K562 (cell line): ENCODE measurements at regions not wholly inside any gene's neighbourhood (a gene's known extent, or its start where the extent isn't known, plus 50 kb on each side); places are given as distances from the start of the nearest gene placed in this dataset.

Source experiments
- ATAC-seq: fragments of 200-7000 bp; cut with Tn5 transposase; 3 replicates; pipeline ENCODE4 v1.9.1; 2020; ENCODE audit warnings: moderate library complexity
- BruUV-seq: library from RNA; stranded (reverse); fragments of 400-500 nt; replicated peaks from 2 replicates; lab custom pipeline; 2021; lab: Mats Ljungman, UMichigan
- CTCF ChIA-PET: fragments of 300-600 bp; formaldehyde crosslinking; extraction: SDS; loops from one replicate; lab custom pipeline; 2021; ENCODE audit warnings: low intra/inter-chr PET ratio; lab: Yijun Ruan, JAX
- POLR2A ChIA-PET: fragments of 300-600, 350-650 bp; sonication (Branson Sonifier 250); formaldehyde crosslinking; extraction: SDS; loops from one replicate; lab custom pipeline; 2021; ENCODE audit warnings: antibody characterized with exemption, inconsistent platforms; lab: Yijun Ruan, JAX
- DNase-seq, 4 experiments: peaks; one replicate each; pipeline versions ENCODE4 v3.0.0 to v3.0.0-alpha.2; 2011 to 2018; ENCODE audit warnings: low spot score in 3 of 4, mixed read lengths in 3 of 4; ENCODE audit errors: extremely low read depth in 1 of 4
- FAIRE-seq: peaks from 2 replicates; lab custom pipeline; 2011; peaks lifted over from hg19 to GRCh38; lab: Jason Lieb, UNC
- H2AFZ ChIP-seq: 2 replicates; pipeline ENCODE4 v1.6.0; 2011; ENCODE audit warnings: low read depth, low read length, control low read depth, inconsistent platforms
- H3K27ac ChIP-seq: fragments of 200-600 bp; 3 replicates; pipeline ENCODE4 v1.8.0; 2011; ENCODE audit warnings: low read depth, mild to moderate bottlenecking, control low read depth, inconsistent platforms, low read length, moderate library complexity, mixed read lengths; ENCODE audit errors: extremely low read depth
- H3K27me3 ChIP-seq, 2 experiments: fragments of 300-600 bp in 1 of 2; 2 replicates in 1 of 2; 3 replicates in 1 of 2; pipeline versions ENCODE4 v1.6.0 to v1.8.0; 2011; ENCODE audit warnings: inconsistent platforms in 2 of 2, low read length in 2 of 2, mild to moderate bottlenecking in 1 of 2, mixed read lengths in 1 of 2, moderate library complexity in 1 of 2; ENCODE audit not compliant: control insufficient read depth in 2 of 2, insufficient read depth in 2 of 2
- H3K36me3 ChIP-seq: fragments of 300-600 bp; 3 replicates; pipeline ENCODE4 v1.8.0; 2011; ENCODE audit warnings: mild to moderate bottlenecking, low read length, inconsistent platforms; ENCODE audit not compliant: control insufficient read depth, insufficient read depth
- H3K4me1 ChIP-seq, 2 experiments: fragments of 200-600 bp in 1 of 2; replicated peaks in 1 of 2; 2 replicates in 1 of 2; 3 replicates in 1 of 2; pipeline versions ENCODE4 v1.5.1 to v1.8.0; 2011; ENCODE audit warnings: inconsistent platforms in 2 of 2, low read length in 2 of 2, mild to moderate bottlenecking in 1 of 2, mixed read lengths in 1 of 2, moderate library complexity in 1 of 2; ENCODE audit not compliant: control insufficient read depth in 2 of 2, insufficient read depth in 2 of 2
- H3K4me2 ChIP-seq: 2 replicates; pipeline ENCODE4 v1.6.1; 2011; ENCODE audit warnings: low read length, control low read depth, inconsistent platforms, mixed read lengths; ENCODE audit not compliant: insufficient read depth
- H3K4me3 ChIP-seq: fragments of 200-600 bp; sonication (generic), shearing (Covaris generic); 2 replicates; pipeline ENCODE4 v1.5.1; 2016; ENCODE audit warnings: control low read depth, inconsistent platforms
- H3K79me2 ChIP-seq: fragments of 200-600 bp; 3 replicates; pipeline ENCODE4 v1.8.0; 2011; ENCODE audit warnings: low read length, inconsistent platforms; ENCODE audit not compliant: control insufficient read depth, insufficient read depth
- H3K9ac ChIP-seq, 2 experiments: 2 replicates each; pipeline versions ENCODE4 v1.6.0 to v1.6.1; 2011; ENCODE audit warnings: low read depth in 2 of 2, low read length in 2 of 2, control low read depth in 1 of 2, inconsistent platforms in 1 of 2, mild to moderate bottlenecking in 1 of 2, mixed read lengths in 1 of 2; ENCODE audit not compliant: insufficient read depth in 1 of 2
- H3K9me1 ChIP-seq: one replicate; pipeline ENCODE4 v1.6.0; 2011; ENCODE audit warnings: inconsistent platforms, mild to moderate bottlenecking, low read length, moderate library complexity; ENCODE audit not compliant: control insufficient read depth, insufficient read depth
- H3K9me3 ChIP-seq: replicated peaks from 2 replicates; pipeline ENCODE4 v1.5.1; 2011; ENCODE audit warnings: low read depth, low read length, inconsistent platforms; ENCODE audit not compliant: control insufficient read depth, insufficient read depth
- H4K20me1 ChIP-seq: replicated peaks from 2 replicates; pipeline ENCODE4 v1.6.1; 2011; ENCODE audit warnings: low read length, inconsistent platforms, mixed read lengths; ENCODE audit not compliant: control insufficient read depth, insufficient read depth
- ATF1 ChIP-seq, 2 experiments: fragments of 450-650 bp in 1 of 2; IDR thresholded peaks; 2 replicates each; pipeline ENCODE4 v1.6.1; 2016; ENCODE audit warnings: missing compliant biosample characterization in 1 of 2, missing genetic modification characterization in 1 of 2
- ATF4 ChIP-seq: fragments of 450-650 bp; formaldehyde crosslinking; IDR thresholded peaks from 2 replicates; pipeline ENCODE4 v1.4.0; 2022; ENCODE audit warnings: mild to moderate bottlenecking, moderate library complexity
- CREB3 ChIP-seq: fragments of 450-650 bp; conservative IDR thresholded peaks from 2 replicates; pipeline ENCODE4 v1.6.1; 2016; ENCODE audit warnings: missing genetic modification characterization, low read depth, mild to moderate bottlenecking, missing compliant biosample characterization, moderate library complexity
- ELK3 ChIP-seq: fragments of 450-650 bp; formaldehyde crosslinking; IDR thresholded peaks from 2 replicates; pipeline ENCODE4 v1.4.0; 2020; ENCODE audit warnings: mild to moderate bottlenecking
- GATAD2A ChIP-seq: fragments of 450-650 bp; IDR thresholded peaks from 2 replicates; pipeline ENCODE4 v1.6.1; 2017
- MAFF ChIP-seq: IDR thresholded peaks from 2 replicates; pipeline ENCODE4 v1.6.1; 2012; ENCODE audit warnings: low read length, improper control_type of control experiment
- MITF ChIP-seq: IDR thresholded peaks from 2 replicates; pipeline ENCODE4 v1.6.1; 2014; ENCODE audit warnings: antibody characterized with exemption
- MLX ChIP-seq, 2 experiments: fragments of 450-650 bp in 1 of 2; sonication (generic) in 1 of 2; formaldehyde crosslinking; conservative IDR thresholded peaks; 2 replicates each; pipeline versions ENCODE4 v1.4.0 to v1.8.1; 2020 to 2022; ENCODE audit warnings: mild to moderate bottlenecking in 1 of 2, missing genetic modification reagents in 1 of 2
- PCBP1 ChIP-seq: fragments of 200-400 bp; formaldehyde crosslinking; IDR thresholded peaks from 2 replicates; pipeline ENCODE4 v1.6.1; 2018; ENCODE audit warnings: mild to moderate bottlenecking, low read depth, low read length; ENCODE audit not compliant: poor library complexity, severe bottlenecking
- SMAD3 ChIP-seq: fragments of 450-650 bp; formaldehyde crosslinking; conservative IDR thresholded peaks from 2 replicates; pipeline ENCODE4 v1.4.0; 2020; ENCODE audit warnings: mild to moderate bottlenecking
- TAL1 ChIP-seq: fragments of 450-650 bp; IDR thresholded peaks from 2 replicates; pipeline ENCODE4 v1.6.1; 2016; ENCODE audit warnings: mild to moderate bottlenecking
- USF2 ChIP-seq: sonication (generic); formaldehyde crosslinking; IDR thresholded peaks from 2 replicates; pipeline ENCODE4 v1.5.0; 2020; ENCODE audit warnings: missing genetic modification reagents
- ZNF133 ChIP-seq: fragments of 250-450 bp; sonication (Bioruptor Pico); IDR thresholded peaks from 2 replicates; pipeline ENCODE4 v1.4.0; 2020; ENCODE audit warnings: mild to moderate bottlenecking
- ZNF717 ChIP-seq: fragments of 250-450 bp; sonication (Bioruptor Pico); IDR thresholded peaks from 2 replicates; pipeline ENCODE4 v1.5.0; 2021
- WGBS: fragments of 100-300 bp; shearing (Covaris generic); methylation state at CpG from one replicate; pipeline ENCODE4 v1.1.6; 2016; ENCODE audit warnings: low coverage, mixed read lengths; ENCODE audit not compliant: insufficient coverage; ENCODE audit errors: missing lambda C conversion rate; 5-methylcytosine and 5-hydroxymethylcytosine counted together
- in situ Hi-C: fragments of 300-500 bp; cut with MboI; formaldehyde crosslinking; loops from 4 replicates; pipeline ENCODE4 v1.15.0; 2018; ENCODE audit warnings: inconsistent platforms, mixed read lengths
- intact Hi-C: fragments of 100-400 bp; cut with micrococcal nuclease; formaldehyde crosslinking; loops from 2 replicates; pipeline ENCODE4 v1.14.2; 2022

GRCh38 chr2:147001061-147001460 is 843.8 kb upstream of the ACVR2A start:
- no peak overlapping the region for H3K27ac ChIP-seq
- H3K27me3 ChIP-seq = no peaks in the 10 kb centered on the region
- no peak for ATAC-seq
- H3K4me1 ChIP-seq = no peaks in the 10 kb centered on the region
- H3K4me3 ChIP-seq = no peak overlapping the region
- ChIA-PET POLR2A (no interaction called here), CTCF (no interaction called here)
- H3K79me2 ChIP-seq = no peaks in the 10 kb centered on the region
- DNase-seq = no peak
- H3K9ac ChIP-seq = no peak overlapping the region
- H2AFZ ChIP-seq = no peak overlapping the region
- no peak for FAIRE-seq
- H3K4me2 ChIP-seq = no peak overlapping the region
- TF ChIP-seq USF2 = no peak
- TF ChIP-seq TAL1 = no peak
- no peak for TF ChIP-seq MLX (CRISPR knock-in tag; conservative IDR thresholded peaks at IDR 0.05)
- no peak for TF ChIP-seq PCBP1
- no peak for TF ChIP-seq ZNF717 (CRISPR knock-in tag)
- TF ChIP-seq SMAD3 (CRISPR knock-in tag) = no peak
- TF ChIP-seq CREB3 (tag) = no peak
- no peak for TF ChIP-seq MITF
- TF ChIP-seq GATAD2A = no peak
- no peak for TF ChIP-seq ELK3 (CRISPR knock-in tag)
- no peak for TF ChIP-seq ATF1 (CRISPR knock-in tag; IDR thresholded peaks at IDR 0.05)
- no peak for TF ChIP-seq ATF1 (tag; IDR thresholded peaks at IDR 0.05)
- no peak for TF ChIP-seq MAFF
- no peak for TF ChIP-seq ATF4 (CRISPR knock-in tag)
- no peak for TF ChIP-seq ZNF133 (CRISPR knock-in tag)
- BruUV-seq = no TSS peak
- no peaks in the 10 kb centered on the region for H3K36me3 ChIP-seq
- WGBS = 0% methylated on average over 1 of the region's 1 CpG
- H4K20me1 ChIP-seq = no peaks in the 10 kb centered on the region
- intact Hi-C loops = no loop called here
- in situ Hi-C loops = no loop called here
- no peaks in the 10 kb centered on the region for H3K9me1 ChIP-seq
- H3K9me3 ChIP-seq = no peaks in the 10 kb centered on the region
